Caco-2 (cell line): ENCODE measurements at regions not wholly inside any gene's neighbourhood (a gene's known extent, or its start where the extent isn't known, plus 50 kb on each side); places are given as distances from the start of the nearest gene placed in this dataset.

ENCODE experiments used
- BruUV-seq: library from RNA; stranded (reverse); fragments of 400-500 nt; replicated peaks from 2 replicates; lab custom pipeline; 2021; lab: Mats Ljungman, UMichigan
- CTCF ChIA-PET: fragments of 300-600 bp; sonication (Branson Sonifier 250); formaldehyde crosslinking; loops from one replicate; lab custom pipeline; 2022; ENCODE audit warnings: antibody characterized with exemption; lab: Charles Lee
- POLR2A ChIA-PET: fragments of 300-600 bp; sonication (Branson Sonifier 250); formaldehyde crosslinking; loops from one replicate; lab custom pipeline; 2022; ENCODE audit warnings: antibody characterized with exemption; lab: Charles Lee
- DNase-seq, 2 experiments: peaks; one replicate each; pipeline versions ENCODE4 v3.0.0 to v3.0.0-alpha.2; 2020 to 2022
- H3K27me3 ChIP-seq: replicated peaks from 2 replicates; pipeline ENCODE4 v1.6.0; 2011; ENCODE audit warnings: low read length; ENCODE audit not compliant: control insufficient read depth, insufficient read depth
- H3K36me3 ChIP-seq: 2 replicates; pipeline ENCODE4 v1.5.1; 2011; ENCODE audit warnings: low read length; ENCODE audit not compliant: control insufficient read depth, insufficient read depth
- H3K4me1 ChIP-seq: fragments of 250-450 bp; sonication (Bioruptor Pico); 2 replicates; pipeline ENCODE4 v1.5.1; 2020; ENCODE audit warnings: mild to moderate bottlenecking
- H3K4me3 ChIP-seq: 2 replicates; pipeline ENCODE4 v1.5.1; 2011; ENCODE audit warnings: low read depth, mild to moderate bottlenecking, control low read depth, low read length
- H3K9me3 ChIP-seq: fragments of 250-450 bp; sonication (Bioruptor Pico); 2 replicates; pipeline ENCODE4 v1.5.1; 2020; ENCODE audit warnings: mild to moderate bottlenecking, moderate library complexity
- H3K27ac Mint-ChIP-seq: one replicate; pipeline ENCODE4 v1.8.0; 2022; ENCODE audit warnings: mixed read lengths; ENCODE audit not compliant: unreplicated experiment
- H3K27me3 Mint-ChIP-seq: one replicate; pipeline ENCODE4 v1.8.0; 2022; ENCODE audit warnings: mixed read lengths; ENCODE audit not compliant: insufficient read depth, unreplicated experiment
- H3K36me3 Mint-ChIP-seq: one replicate; pipeline ENCODE4 v1.8.0; 2022; ENCODE audit warnings: mild to moderate bottlenecking, mixed read lengths; ENCODE audit not compliant: insufficient read depth, unreplicated experiment
- H3K4me1 Mint-ChIP-seq: one replicate; pipeline ENCODE4 v1.8.0; 2022; ENCODE audit warnings: low read depth, mixed read lengths; ENCODE audit not compliant: unreplicated experiment
- H3K4me3 Mint-ChIP-seq: one replicate; pipeline ENCODE4 v1.8.0; 2022; ENCODE audit warnings: mild to moderate bottlenecking, moderate library complexity, mixed read lengths; ENCODE audit not compliant: unreplicated experiment
- H3K9me3 Mint-ChIP-seq: one replicate; pipeline ENCODE4 v1.8.0; 2022; ENCODE audit warnings: mixed read lengths; ENCODE audit not compliant: unreplicated experiment
- intact Hi-C: fragments of 100-400 bp; cut with micrococcal nuclease; formaldehyde crosslinking; loops from one replicate; pipeline ENCODE4 v1.10.0; 2022; ENCODE audit not compliant: unreplicated experiment
- TF ChIP-seq, protein P1 (sequence below), 2 experiments: fragments of 200-600 bp in 1 of 2; IDR thresholded peaks; 1 replicate in 1 of 2; 2 replicates in 1 of 2; pipeline versions ENCODE4 v1.5.1 to v1.8.0; 2011 to 2022; ENCODE audit warnings: antibody characterized with exemption in 1 of 2, control low read depth in 1 of 2, inconsistent platforms in 1 of 2, low read depth in 1 of 2, low read length in 1 of 2, mild to moderate bottlenecking in 1 of 2, moderate library complexity in 1 of 2; ENCODE audit not compliant: insufficient read depth in 1 of 2, severe bottlenecking in 1 of 2, unreplicated experiment in 1 of 2

DNA sequence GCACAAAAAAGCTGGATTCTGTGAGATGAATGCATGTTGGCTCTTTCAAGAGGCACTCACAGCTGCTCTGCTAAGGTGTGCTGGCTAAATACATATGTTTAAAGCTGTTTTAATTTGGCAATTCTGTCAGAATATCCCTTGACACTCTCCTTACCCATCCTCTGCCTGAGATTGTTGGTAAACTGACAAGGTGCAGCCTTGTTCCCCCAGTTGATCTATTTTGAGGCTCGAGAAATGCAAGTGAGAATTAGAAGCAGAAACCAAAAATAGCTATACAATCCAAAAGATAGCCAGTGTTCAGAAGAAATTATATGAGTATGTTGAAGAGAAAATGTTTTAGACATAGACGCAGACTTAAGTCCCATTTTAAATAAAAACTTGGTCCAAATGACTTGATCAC is 971.7 kb upstream of the GYPC start:
- POLR2A ChIA-PET: no interaction called here
- DNase-seq: no peak
- no peaks in the 10 kb centered on the region for H3K36me3 ChIP-seq
- H3K4me1 ChIP-seq: no peaks in the 10 kb centered on the region
- intact Hi-C loops: loop anchor here (5.0 kb wide), 1 partner anchor 422 kb away; no protein-coding TSS in a partner anchor
- no peaks in the 10 kb centered on the region for H3K4me1 Mint-ChIP-seq
- no peaks in the 10 kb centered on the region for H3K9me3 Mint-ChIP-seq
- no peaks in the 10 kb centered on the region for H3K9me3 ChIP-seq
- BruUV-seq: no TSS peak
- H3K36me3 Mint-ChIP-seq: no peaks in the 10 kb centered on the region
- TF ChIP-seq, protein P1, sequence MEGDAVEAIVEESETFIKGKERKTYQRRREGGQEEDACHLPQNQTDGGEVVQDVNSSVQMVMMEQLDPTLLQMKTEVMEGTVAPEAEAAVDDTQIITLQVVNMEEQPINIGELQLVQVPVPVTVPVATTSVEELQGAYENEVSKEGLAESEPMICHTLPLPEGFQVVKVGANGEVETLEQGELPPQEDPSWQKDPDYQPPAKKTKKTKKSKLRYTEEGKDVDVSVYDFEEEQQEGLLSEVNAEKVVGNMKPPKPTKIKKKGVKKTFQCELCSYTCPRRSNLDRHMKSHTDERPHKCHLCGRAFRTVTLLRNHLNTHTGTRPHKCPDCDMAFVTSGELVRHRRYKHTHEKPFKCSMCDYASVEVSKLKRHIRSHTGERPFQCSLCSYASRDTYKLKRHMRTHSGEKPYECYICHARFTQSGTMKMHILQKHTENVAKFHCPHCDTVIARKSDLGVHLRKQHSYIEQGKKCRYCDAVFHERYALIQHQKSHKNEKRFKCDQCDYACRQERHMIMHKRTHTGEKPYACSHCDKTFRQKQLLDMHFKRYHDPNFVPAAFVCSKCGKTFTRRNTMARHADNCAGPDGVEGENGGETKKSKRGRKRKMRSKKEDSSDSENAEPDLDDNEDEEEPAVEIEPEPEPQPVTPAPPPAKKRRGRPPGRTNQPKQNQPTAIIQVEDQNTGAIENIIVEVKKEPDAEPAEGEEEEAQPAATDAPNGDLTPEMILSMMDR (IDR thresholded peaks at IDR 0.05; ENCODE audit: insufficient read depth in 1 of 2, low read depth in 1 of 2, low read length in 1 of 2, severe bottlenecking in 1 of 2, unreplicated experiment in 1 of 2): no peak
- peaks cover 5% of the 10 kb centered on the region for H3K27me3 Mint-ChIP-seq
- no peak overlapping the region for H3K27ac Mint-ChIP-seq
- H3K27me3 ChIP-seq: no peaks in the 10 kb centered on the region
- no peak overlapping the region for H3K4me3 Mint-ChIP-seq
- no peak overlapping the region for H3K4me3 ChIP-seq
- CTCF ChIA-PET: no interaction called here

DNA sequence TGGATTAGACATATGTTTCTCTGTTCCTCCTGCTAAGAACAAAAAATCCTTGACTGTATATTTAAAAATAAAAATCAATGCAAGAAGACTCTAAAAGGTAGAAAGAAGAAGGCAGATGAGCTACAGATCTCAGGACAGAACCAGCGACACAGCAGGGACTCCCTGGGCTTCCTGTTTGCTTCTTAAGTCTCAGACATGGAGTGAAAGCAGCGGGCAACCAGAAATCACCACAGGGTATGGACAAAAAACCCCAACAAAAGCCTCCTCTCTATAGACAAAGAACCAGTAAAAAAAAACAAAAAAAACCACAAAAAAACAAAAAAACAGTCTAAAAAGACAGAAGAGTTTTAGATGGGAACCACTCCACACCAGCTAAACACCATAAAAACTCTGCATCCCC is 971.0 kb upstream of the GYPC start:
- BruUV-seq: no TSS peak
- no peaks in the 10 kb centered on the region for H3K36me3 Mint-ChIP-seq
- Histone ChIP-seq H3K4me1 (no peaks in the 10 kb centered on the region), H3K9me3 (no peaks in the 10 kb centered on the region), H3K4me3 (no peak overlapping the region), H3K36me3 (no peaks in the 10 kb centered on the region), H3K27me3 (no peaks in the 10 kb centered on the region)
- intact Hi-C loops: loop anchor here (1.0 to 5.0 kb wide), 2 partner anchors 9 to 423 kb away; no protein-coding TSS in a partner anchor
- CTCF ChIA-PET: no interaction called here
- H3K27me3 Mint-ChIP-seq: peaks cover 5% of the 10 kb centered on the region
- POLR2A ChIA-PET: no interaction called here
- H3K9me3 Mint-ChIP-seq: no peaks in the 10 kb centered on the region
- TF ChIP-seq, protein P1 (IDR thresholded peaks at IDR 0.05; ENCODE audit: insufficient read depth in 1 of 2, low read depth in 1 of 2, low read length in 1 of 2, severe bottlenecking in 1 of 2, unreplicated experiment in 1 of 2): no peak
- DNase-seq: no peak
- H3K4me1 Mint-ChIP-seq: no peaks in the 10 kb centered on the region
- no peak overlapping the region for H3K4me3 Mint-ChIP-seq
- H3K27ac Mint-ChIP-seq: no peak overlapping the region

DNA sequence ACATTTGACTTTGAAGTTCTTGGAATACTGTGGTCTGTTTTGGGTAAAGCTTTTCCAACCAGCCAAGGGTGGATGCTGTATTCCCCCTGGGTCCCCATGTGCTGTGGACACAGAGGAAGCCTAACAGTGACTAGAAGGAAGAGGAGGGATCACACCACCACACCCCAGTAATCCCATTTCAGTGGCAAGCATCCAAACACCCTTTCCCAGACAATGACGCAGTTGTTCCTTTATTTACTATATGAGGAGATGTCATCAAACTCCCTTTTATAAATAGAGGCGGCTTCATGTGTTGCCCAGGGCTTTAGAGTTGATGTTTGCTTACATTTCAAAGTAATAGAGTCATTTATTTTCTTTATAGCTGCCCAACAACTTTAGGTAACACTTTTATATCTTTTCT is 959.4 kb upstream of the GYPC start:
- Mint-ChIP-seq H3K36me3 (no peaks in the 10 kb centered on the region), H3K9me3 (no peaks in the 10 kb centered on the region), H3K27me3 (no peaks in the 10 kb centered on the region), H3K4me3 (no peak overlapping the region), H3K27ac (no peak overlapping the region), H3K4me1 (no peaks in the 10 kb centered on the region)
- H3K4me3 ChIP-seq: no peak overlapping the region
- no TSS peak for BruUV-seq
- POLR2A ChIA-PET: no interaction called here
- H3K36me3 ChIP-seq: no peaks in the 10 kb centered on the region
- no peaks in the 10 kb centered on the region for H3K4me1 ChIP-seq
- TF ChIP-seq, protein P1 (IDR thresholded peaks at IDR 0.05; ENCODE audit: insufficient read depth in 1 of 2, low read depth in 1 of 2, low read length in 1 of 2, severe bottlenecking in 1 of 2, unreplicated experiment in 1 of 2): no peak
- no peak for DNase-seq
- intact Hi-C loops: no loop called here
- H3K9me3 ChIP-seq: no peaks in the 10 kb centered on the region
- H3K27me3 ChIP-seq: no peaks in the 10 kb centered on the region
- CTCF ChIA-PET: no interaction called here
